GM21360 (cell line): ENCODE measurements at regions not wholly inside any gene's neighbourhood (a gene's known extent, or its start where the extent isn't known, plus 50 kb on each side); places are given as distances from the start of the nearest gene placed in this dataset.

Experiments used
- ATAC-seq: cut with Tn5 transposase; IDR thresholded peaks from one replicate; pipeline ENCODE4 v1.9.1; 2021; ENCODE audit warnings: mild to moderate bottlenecking, moderate library complexity; ENCODE audit not compliant: unreplicated experiment

GRCh38 chr10:8227246-8227645 lies 172.8 kb downstream of the GATA3 start:
- ATAC-seq: no peak

GRCh38 chr10:8229153-8229552 lies 174.7 kb downstream of the GATA3 start:
- ATAC-seq: no peak

GRCh38 chr10:8230902-8231301 lies 176.4 kb downstream of the GATA3 start:
- no peak for ATAC-seq

GRCh38 chr10:8233049-8233448 lies 178.6 kb downstream of the GATA3 start:
- no peak for ATAC-seq

- no peak for ATAC-seq
These were observed 179.4 kb downstream of the GATA3 start for GRCh38 chr10:8233832-8234259.

- ATAC-seq: no peak
These were observed 181.0 kb downstream of the GATA3 start for GRCh38 chr10:8235253-8236027.

- ATAC-seq: no peak
These were observed 184.5 kb downstream of the GATA3 start for GRCh38 chr10:8238986-8239385.

GRCh38 chr10:8240861-8241260 lies 186.4 kb downstream of the GATA3 start:
- no peak for ATAC-seq

GRCh38 chr10:8242295-8242872 lies 187.9 kb downstream of the GATA3 start:
- no peak for ATAC-seq

- ATAC-seq: no peak
These were observed 190.8 kb downstream of the GATA3 start for GRCh38 chr10:8245131-8245813.

GRCh38 chr10:8245814-8246142 lies 191.3 kb downstream of the GATA3 start:
- ATAC-seq: no peak

- no peak for ATAC-seq
These were observed 192.1 kb downstream of the GATA3 start for GRCh38 chr10:8246548-8246947.

- ATAC-seq: no peak
These were observed 192.7 kb downstream of the GATA3 start for GRCh38 chr10:8247191-8247590.

- no peak for ATAC-seq
These were observed 194.4 kb downstream of the GATA3 start for GRCh38 chr10:8248868-8249267.

- ATAC-seq: no peak
These were observed 199.9 kb downstream of the GATA3 start for GRCh38 chr10:8254350-8254749.

GRCh38 chr10:8255301-8255700 lies 200.8 kb downstream of the GATA3 start:
- ATAC-seq: no peak

GRCh38 chr10:8260645-8261044 lies 206.2 kb downstream of the GATA3 start:
- no peak for ATAC-seq

GRCh38 chr10:8262317-8262716 lies 207.8 kb downstream of the GATA3 start:
- no peak for ATAC-seq

GRCh38 chr10:8269976-8270375 lies 215.5 kb downstream of the GATA3 start:
- no peak for ATAC-seq

GRCh38 chr10:8272794-8273425 lies 218.4 kb downstream of the GATA3 start:
- ATAC-seq: no peak

GRCh38 chr10:8273749-8274148 lies 219.3 kb downstream of the GATA3 start:
- ATAC-seq: no peak

- no peak for ATAC-seq
These were observed 221.4 kb downstream of the GATA3 start for GRCh38 chr10:8275911-8276310.
